A549 (cell line): ENCODE measurements at regions not wholly inside any gene's neighbourhood (a gene's known extent, or its start where the extent isn't known, plus 50 kb on each side); places are given as distances from the start of the nearest gene placed in this dataset.
A peak's percentile ranks its signal among the peaks of the same experiment; 100 is the strongest.

Experiments used
- ATAC-seq, 2 experiments: fragments of 200-7000 bp in 1 of 2; fragments of >200 bp in 1 of 2; cut with Nextera tagmentation in 1 of 2; cut with Tn5 transposase in 1 of 2; 3 replicates each; pipeline versions ENCODE4 v1.8.0 to v1.9.1; 2018 to 2020; ENCODE audit warnings: mild to moderate bottlenecking in 1 of 2, moderate library complexity in 1 of 2
- CTCF ChIA-PET: fragments of 300-600 bp; sonication (Branson Sonifier 250); formaldehyde crosslinking; extraction: SDS; loops from one replicate; lab custom pipeline; 2021; ENCODE audit warnings: antibody characterized with exemption, inconsistent platforms; lab: Yijun Ruan, JAX
- POLR2A ChIA-PET: fragments of 350-600 bp; formaldehyde crosslinking; extraction: SDS; loops from one replicate; lab custom pipeline; 2021; ENCODE audit warnings: antibody characterized with exemption, inconsistent platforms; lab: Yijun Ruan, JAX
- DNase-seq, 2 experiments: peaks; one replicate each; pipeline versions ENCODE4 v3.0.0 to v3.0.0-alpha.2; 2011 to 2016; ENCODE audit warnings: low read depth in 1 of 2, low spot score in 1 of 2
- FAIRE-seq: peaks from 2 replicates; lab custom pipeline; 2011; peaks lifted over from hg19 to GRCh38; lab: Jason Lieb, UNC
- H3K27ac ChIP-seq, 2 experiments: fragments of >200 bp; sonication (Bioruptor Twin); formaldehyde crosslinking; 3 replicates each; pipeline ENCODE4 v1.5.1; 2016 to 2017
- H3K4me1 ChIP-seq: fragments of >200 bp; sonication (Bioruptor Twin); formaldehyde crosslinking; 3 replicates; pipeline ENCODE4 v1.6.1; 2016
- H3K4me2 ChIP-seq: fragments of >200 bp; sonication (Bioruptor Twin); formaldehyde crosslinking; 3 replicates; pipeline ENCODE4 v1.6.1; 2016
- H3K4me3 ChIP-seq: fragments of >200 bp; sonication (Bioruptor Twin); formaldehyde crosslinking; 3 replicates; pipeline ENCODE4 v1.5.1; 2016
- H3K9me3 ChIP-seq: fragments of >200 bp; sonication (Bioruptor Twin); formaldehyde crosslinking; 3 replicates; pipeline ENCODE4 v1.6.1; 2016
- CBX2 ChIP-seq: fragments of 200-600 bp; sonication (generic); IDR thresholded peaks from 2 replicates; pipeline ENCODE4 v1.6.1; 2016; ENCODE audit warnings: low read depth, mild to moderate bottlenecking, borderline replicate concordance
- CBX8 ChIP-seq: fragments of 200-600 bp; sonication (generic); IDR thresholded peaks from 2 replicates; pipeline ENCODE4 v1.6.1; 2016
- CEBPB ChIP-seq, 2 experiments: fragments of >200 bp in 1 of 2; sonication (Bioruptor Twin) in 1 of 2; formaldehyde crosslinking in 1 of 2; IDR thresholded peaks; 2 replicates each; pipeline ENCODE4 v1.6.1; 2012 to 2016
- EHF ChIP-seq: fragments of 250-450 bp; sonication (Bioruptor Pico); IDR thresholded peaks from 2 replicates; pipeline ENCODE4 v1.5.0; 2020; ENCODE audit warnings: mild to moderate bottlenecking
- ESRRA ChIP-seq: fragments of 150-350 bp; IDR thresholded peaks from 2 replicates; pipeline ENCODE4 v1.6.1; 2014; ENCODE audit warnings: mild to moderate bottlenecking, low read length, borderline replicate concordance
- FOXS1 ChIP-seq: fragments of 250-450 bp; sonication (Bioruptor Pico); IDR thresholded peaks from 2 replicates; pipeline ENCODE4 v1.5.0; 2020; ENCODE audit warnings: mild to moderate bottlenecking, moderate library complexity
- GATA3 ChIP-seq: IDR thresholded peaks from 2 replicates; pipeline ENCODE4 v1.6.1; 2012; ENCODE audit warnings: borderline replicate concordance
- HDAC2 ChIP-seq: fragments of 200-600 bp; sonication (generic); IDR thresholded peaks from 2 replicates; pipeline ENCODE4 v1.6.1; 2016
- HOXB13 ChIP-seq: fragments of 250-450 bp; sonication (Bioruptor Pico); IDR thresholded peaks from 2 replicates; pipeline ENCODE4 v1.5.0; 2020; ENCODE audit warnings: low read depth, mild to moderate bottlenecking, moderate library complexity
- HOXB5 ChIP-seq: fragments of 250-450 bp; sonication (Bioruptor Pico); IDR thresholded peaks from 2 replicates; pipeline ENCODE4 v1.5.0; 2020; ENCODE audit warnings: mild to moderate bottlenecking, moderate library complexity
- JUNB ChIP-seq: fragments of >200 bp; sonication (Bioruptor Twin); formaldehyde crosslinking; IDR thresholded peaks from 2 replicates; pipeline ENCODE4 v1.6.1; 2016
- KDM1A ChIP-seq: fragments of 200-600 bp; sonication (generic); IDR thresholded peaks from 2 replicates; pipeline ENCODE4 v1.6.1; 2016; ENCODE audit warnings: low read depth, mild to moderate bottlenecking
- MAZ ChIP-seq: fragments of 150-350 bp; IDR thresholded peaks from 2 replicates; pipeline ENCODE4 v1.6.1; 2014; ENCODE audit warnings: antibody characterized with exemption, low read depth, low read length, borderline replicate concordance
- MYC ChIP-seq: IDR thresholded peaks from 2 replicates; pipeline ENCODE4 v1.6.1; 2012; ENCODE audit warnings: mild to moderate bottlenecking, inconsistent platforms, low read length, improper control_type of control experiment, borderline replicate concordance
- NPAS2 ChIP-seq: fragments of 250-450 bp; sonication (Bioruptor Pico); IDR thresholded peaks from 2 replicates; pipeline ENCODE4 v1.8.0; 2022; ENCODE audit warnings: mild to moderate bottlenecking, moderate library complexity, borderline replicate concordance
- NR3C1 ChIP-seq: fragments of >200 bp; sonication (Bioruptor Twin); formaldehyde crosslinking; IDR thresholded peaks from 3 replicates; pipeline ENCODE4 v1.6.1; 2017
- POLR2A ChIP-seq: IDR thresholded peaks from 2 replicates; pipeline ENCODE4 v1.6.1; 2012; ENCODE audit warnings: mild to moderate bottlenecking, low read length
- RAD21 ChIP-seq, 2 experiments: fragments of >200 bp in 1 of 2; sonication (Bioruptor Twin) in 1 of 2; formaldehyde crosslinking in 1 of 2; IDR thresholded peaks in 1 of 2; conservative IDR thresholded peaks in 1 of 2; 2 replicates in 1 of 2; 3 replicates in 1 of 2; pipeline ENCODE4 v1.6.1; 2012 to 2018; ENCODE audit warnings: inconsistent platforms in 1 of 2
- RARB ChIP-seq: fragments of 250-450 bp; sonication (Bioruptor Pico); IDR thresholded peaks from 2 replicates; pipeline ENCODE4 v1.8.0; 2021; ENCODE audit warnings: mild to moderate bottlenecking, moderate library complexity
- RFX5 ChIP-seq: fragments of 450-650 bp; IDR thresholded peaks from 2 replicates; pipeline ENCODE4 v1.7.1; 2014; ENCODE audit warnings: antibody characterized with exemption, mild to moderate bottlenecking, moderate library complexity
- RNF2 ChIP-seq: fragments of 200-600 bp; sonication (generic); IDR thresholded peaks from 2 replicates; pipeline ENCODE4 v1.6.1; 2016; ENCODE audit warnings: low read depth, mild to moderate bottlenecking, antibody characterized with exemption, moderate library complexity, borderline replicate concordance
- SREBF2 ChIP-seq: fragments of 450-650 bp; IDR thresholded peaks from 2 replicates; pipeline ENCODE4 v1.6.1; 2014; ENCODE audit warnings: mild to moderate bottlenecking, moderate library complexity
- TP53 ChIP-seq: fragments of 250-450 bp; sonication (Bioruptor Pico); IDR thresholded peaks from 2 replicates; pipeline ENCODE4 v1.5.0; 2021; ENCODE audit warnings: mild to moderate bottlenecking, moderate library complexity
- ZFP36 ChIP-seq: fragments of 450-650 bp; IDR thresholded peaks from 2 replicates; pipeline ENCODE4 v1.6.1; 2014; ENCODE audit warnings: borderline replicate concordance; ENCODE audit not compliant: partially characterized antibody
- ZNF302 ChIP-seq: fragments of 250-450 bp; sonication (Bioruptor Pico); IDR thresholded peaks from 2 replicates; pipeline ENCODE4 v1.9.0; 2021; ENCODE audit warnings: inconsistent platforms, mild to moderate bottlenecking, moderate library complexity
- ZSCAN20 ChIP-seq: fragments of 250-450 bp; sonication (Bioruptor Pico); IDR thresholded peaks from 2 replicates; pipeline ENCODE4 v1.8.0; 2022; ENCODE audit warnings: mild to moderate bottlenecking, moderate library complexity
- WGBS: methylation state at CpG from one replicate; pipeline ENCODE4 v1.1.6; 2017; ENCODE audit errors: missing lambda C conversion rate; 5-methylcytosine and 5-hydroxymethylcytosine counted together
- TF ChIP-seq, protein P1 (sequence below): fragments of 450-650 bp; IDR thresholded peaks from 2 replicates; pipeline ENCODE4 v1.6.1; 2014; ENCODE audit warnings: antibody characterized with exemption
- TF ChIP-seq, protein P2 (sequence below): IDR thresholded peaks from 2 replicates; pipeline ENCODE4 v1.6.1; 2012

DNA sequence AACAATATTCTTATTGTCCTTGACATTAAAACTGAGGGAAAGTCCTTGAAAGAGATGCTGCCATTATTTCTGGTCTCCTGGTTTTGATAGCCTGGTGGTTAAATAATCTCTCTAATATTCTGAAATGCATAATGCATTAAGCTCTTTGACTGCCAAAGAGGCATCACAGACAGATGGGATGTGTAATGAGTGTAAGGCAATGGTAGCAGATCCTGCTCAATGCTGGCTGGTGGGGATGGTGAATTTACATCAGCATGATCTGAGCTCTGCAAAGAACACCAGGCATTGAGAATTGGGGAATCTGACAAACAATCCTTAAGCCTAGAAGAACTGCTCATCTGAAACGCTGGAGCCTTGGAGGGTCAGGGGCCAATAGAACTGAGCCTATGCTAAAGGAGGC, 528.6 kb upstream of the LMCD1 start:
- ChIA-PET POLR2A (no interaction called here), CTCF (interaction anchor here (0.8 kb wide), 1 partner anchor 12 kb away, joined by 3 read pairs; no protein-coding TSS in a partner anchor)
- TF ChIP-seq HDAC2: no peak
- no peak for TF ChIP-seq FOXS1 (CRISPR knock-in tag)
- TF ChIP-seq JUNB: no peak
- TF ChIP-seq, protein P1, sequence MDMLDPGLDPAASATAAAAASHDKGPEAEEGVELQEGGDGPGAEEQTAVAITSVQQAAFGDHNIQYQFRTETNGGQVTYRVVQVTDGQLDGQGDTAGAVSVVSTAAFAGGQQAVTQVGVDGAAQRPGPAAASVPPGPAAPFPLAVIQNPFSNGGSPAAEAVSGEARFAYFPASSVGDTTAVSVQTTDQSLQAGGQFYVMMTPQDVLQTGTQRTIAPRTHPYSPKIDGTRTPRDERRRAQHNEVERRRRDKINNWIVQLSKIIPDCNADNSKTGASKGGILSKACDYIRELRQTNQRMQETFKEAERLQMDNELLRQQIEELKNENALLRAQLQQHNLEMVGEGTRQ: no peak
- TF ChIP-seq MAZ: no peak
- TF ChIP-seq SREBF2: no peak
- TF ChIP-seq, protein P2, sequence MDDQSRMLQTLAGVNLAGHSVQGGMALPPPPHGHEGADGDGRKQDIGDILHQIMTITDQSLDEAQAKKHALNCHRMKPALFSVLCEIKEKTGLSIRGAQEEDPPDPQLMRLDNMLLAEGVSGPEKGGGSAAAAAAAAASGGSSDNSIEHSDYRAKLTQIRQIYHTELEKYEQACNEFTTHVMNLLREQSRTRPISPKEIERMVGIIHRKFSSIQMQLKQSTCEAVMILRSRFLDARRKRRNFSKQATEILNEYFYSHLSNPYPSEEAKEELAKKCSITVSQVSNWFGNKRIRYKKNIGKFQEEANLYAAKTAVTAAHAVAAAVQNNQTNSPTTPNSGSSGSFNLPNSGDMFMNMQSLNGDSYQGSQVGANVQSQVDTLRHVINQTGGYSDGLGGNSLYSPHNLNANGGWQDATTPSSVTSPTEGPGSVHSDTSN: no peak
- TF ChIP-seq RNF2: no peak
- TF ChIP-seq ESRRA: no peak
- TF ChIP-seq NPAS2 (CRISPR knock-in tag): no peak
- TF ChIP-seq NR3C1: no peak
- TF ChIP-seq ZNF302 (CRISPR knock-in tag): no peak
- TF ChIP-seq GATA3: no peak
- ATAC-seq: no peak
- H3K4me3 ChIP-seq: no peak overlapping the region
- FAIRE-seq: no peak
- no peaks in the 10 kb centered on the region for H3K9me3 ChIP-seq
- no peak overlapping the region for H3K4me2 ChIP-seq
- 0% methylated on average over 1 of the region's 1 CpG for WGBS
- no peak overlapping the region for H3K27ac ChIP-seq
- H3K4me1 ChIP-seq: 0 out of 3 replicates have a peak, but pooled peaks cover 3% of the 10 kb centered on the region
- DNase-seq: no peak

DNA sequence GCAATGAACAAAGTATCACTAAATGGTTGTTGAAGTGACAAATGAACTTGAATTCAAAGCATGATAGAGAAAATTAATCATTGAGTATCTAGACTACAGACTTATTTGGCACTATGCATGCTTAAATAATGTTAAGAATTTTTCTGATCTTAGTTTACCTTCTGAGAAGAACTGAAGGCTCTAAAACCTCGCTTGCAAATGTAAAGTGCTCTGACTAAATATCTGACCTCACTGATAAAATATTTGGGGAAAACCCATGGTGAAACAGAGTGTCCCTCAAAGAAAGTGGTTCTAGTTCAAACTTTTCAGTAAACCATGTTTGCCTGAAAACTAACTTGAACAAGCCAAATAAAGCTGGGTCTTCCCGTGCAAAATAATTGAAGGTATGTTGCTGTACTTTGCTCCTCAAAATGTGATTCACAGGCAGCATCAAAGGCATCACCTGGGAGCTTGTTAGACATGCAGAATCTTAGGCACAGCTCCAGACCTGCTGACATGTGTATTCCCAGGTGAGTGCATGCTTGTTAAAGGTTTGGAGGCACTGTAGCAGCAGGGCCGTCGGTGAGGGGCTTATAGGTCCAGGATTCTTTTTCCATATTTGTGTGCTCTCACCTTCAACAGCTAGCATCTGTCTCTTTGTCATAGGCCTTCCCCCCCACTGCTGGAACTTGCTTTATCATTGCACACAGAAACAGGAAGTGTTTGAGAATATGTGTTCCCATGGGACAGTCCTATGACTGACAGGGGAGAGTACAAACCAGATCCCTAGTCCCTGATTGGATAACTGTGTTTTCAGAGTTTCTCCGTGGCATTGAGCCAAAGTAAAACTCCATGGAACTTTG, 524.2 kb upstream of the LMCD1 start:
- WGBS: 36% methylated on average over 5 of the region's 5 CpGs
- DNase-seq (peak; percentile 13 to 25), FAIRE-seq (no peak), ATAC-seq (peak; percentile 62 to 66; a peak in 4 of 6 replicates)
- no peak overlapping the region for H3K4me2 ChIP-seq
- H3K9me3 ChIP-seq: no peaks in the 10 kb centered on the region
- H3K27ac ChIP-seq: no peak overlapping the region
- H3K4me3 ChIP-seq: no peak overlapping the region
- H3K4me1 ChIP-seq: 0 out of 3 replicates have a peak, but pooled peaks cover 3% of the 10 kb centered on the region
- no peak for TF ChIP-seq CBX8
- ChIA-PET POLR2A (no interaction called here), CTCF (interaction anchor here (0.9 kb wide), 1 partner anchor 10 kb away, joined by 3 read pairs; no protein-coding TSS in a partner anchor)

DNA sequence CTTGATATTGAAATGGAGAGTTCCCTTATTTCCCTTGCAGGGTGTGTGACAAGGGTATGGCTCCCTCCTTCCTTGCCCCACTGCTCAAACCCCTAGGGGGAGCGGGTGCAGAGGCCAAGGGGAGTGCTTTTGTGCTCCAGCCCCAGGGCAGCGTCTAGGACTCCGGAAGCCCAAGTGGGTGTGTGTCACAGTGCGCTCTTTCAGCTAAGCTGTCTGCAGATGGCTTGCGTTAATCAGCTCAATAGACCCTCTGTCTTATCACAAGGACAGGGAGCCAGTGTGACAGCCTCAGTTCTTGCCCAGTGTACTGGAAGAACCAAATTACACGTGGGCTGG, 523.6 kb upstream of the LMCD1 start:
- Histone ChIP-seq H3K4me1 (0 out of 3 replicates have a peak, but pooled peaks cover 3% of the 10 kb centered on the region), H3K4me3 (no peak overlapping the region), H3K27ac (no peak overlapping the region), H3K4me2 (no peak overlapping the region), H3K9me3 (no peaks in the 10 kb centered on the region)
- TF ChIP-seq RARB (CRISPR knock-in tag) (no peak), TP53 (CRISPR knock-in tag) (no peak), RFX5 (no peak), HDAC2 (no peak), CBX2 (no peak), GATA3 (no peak), ZFP36 (no peak), HOXB5 (CRISPR knock-in tag) (no peak), MAZ (no peak), CEBPB (IDR thresholded peaks at IDR 0.05) (no peak), ZSCAN20 (no peak), EHF (CRISPR knock-in tag) (no peak), KDM1A (no peak), POLR2A (no peak), HOXB13 (CRISPR knock-in tag) (no peak), RAD21 (conservative IDR thresholded peaks at IDR 0.05 in 1 of 2, IDR thresholded peaks at IDR 0.05 in 1 of 2) (no peak), MYC (no peak), FOXS1 (CRISPR knock-in tag) (no peak)
- 63% methylated on average over 6 of the region's 6 CpGs for WGBS
- ChIA-PET POLR2A (no interaction called here), CTCF (no interaction called here)
- DNase-seq: no peak
- ATAC-seq: peak in 1 of 2 experiments; percentile 33; a peak in 2 of 6 replicates
- no peak for FAIRE-seq
